Fibroblast of villous mesenchyme (primary cell): ENCODE measurements at regions not wholly inside any gene's neighbourhood (a gene's known extent, or its start where the extent isn't known, plus 50 kb on each side); places are given as distances from the start of the nearest gene placed in this dataset.

Experiments
- DNase-seq: peaks from one replicate; pipeline ENCODE4 v3.0.0-alpha.2; 2010; ENCODE audit warnings: low read depth
- H3K4me3 ChIP-seq: 2 replicates; pipeline ENCODE4 v1.5.1; 2011; ENCODE audit warnings: low read depth, mild to moderate bottlenecking, low read length
- CTCF ChIP-seq: IDR thresholded peaks from 2 replicates; pipeline ENCODE4 v1.5.1; 2012; ENCODE audit warnings: low read depth, mild to moderate bottlenecking, low read length; ENCODE audit not compliant: insufficient read depth

GRCh38 chr2:65786007-65786717 is 353.8 kb upstream of the SPRED2 start:
- H3K4me3 ChIP-seq: no peak overlapping the region
- TF ChIP-seq CTCF: no peak
- DNase-seq: no peak

GRCh38 chr2:65782996-65783650 is 350.7 kb upstream of the SPRED2 start:
- no peak for TF ChIP-seq CTCF
- no peak for DNase-seq
- H3K4me3 ChIP-seq: no peak overlapping the region

- TF ChIP-seq CTCF: no peak
- DNase-seq: no peak
- no peak overlapping the region for H3K4me3 ChIP-seq
These were observed 349.8 kb upstream of the SPRED2 start for GRCh38 chr2:65782186-65782585.

GRCh38 chr2:65781756-65782155 is 349.4 kb upstream of the SPRED2 start:
- H3K4me3 ChIP-seq: no peak overlapping the region
- no peak for DNase-seq
- TF ChIP-seq CTCF: no peak

GRCh38 chr2:65779021-65779420 is 346.6 kb upstream of the SPRED2 start:
- TF ChIP-seq CTCF: no peak
- no peak overlapping the region for H3K4me3 ChIP-seq
- no peak for DNase-seq

GRCh38 chr2:65778137-65778536 is 345.7 kb upstream of the SPRED2 start:
- H3K4me3 ChIP-seq: no peak overlapping the region
- DNase-seq: no peak
- TF ChIP-seq CTCF: no peak
